Liver (tissue), 3 donors: ENCODE measurements at regions not wholly inside any gene's neighbourhood (a gene's known extent, or its start where the extent isn't known, plus 50 kb on each side); places are given as distances from the start of the nearest gene placed in this dataset.

ENCODE experiments used
- ATF3 ChIP-seq: IDR thresholded peaks from 2 replicates; pipeline ENCODE4 v1.6.1; 2016; ENCODE audit warnings: antibody characterized with exemption
- CTCF ChIP-seq: fragments of 150-350 bp; IDR thresholded peaks from 2 replicates; pipeline ENCODE4 v1.5.1; 2017; ENCODE audit warnings: improper control_type of control experiment, low read depth, low read length; ENCODE audit not compliant: missing input control
- EGR1 ChIP-seq, 2 donors: IDR thresholded peaks; 2 replicates each; pipeline ENCODE4 v1.6.1; 2016 to 2018; ENCODE audit warnings: antibody characterized with exemption in 2 of 2, low read depth in 2 of 2
- GABPA ChIP-seq, 2 donors: IDR thresholded peaks in 1 of 2; conservative IDR thresholded peaks in 1 of 2; 2 replicates each; pipeline ENCODE4 v1.6.1; 2016; ENCODE audit warnings: antibody characterized with exemption in 2 of 2, mild to moderate bottlenecking in 1 of 2, moderate library complexity in 1 of 2
- HNF4G ChIP-seq: IDR thresholded peaks from 2 replicates; pipeline ENCODE4 v1.6.1; 2016; ENCODE audit warnings: antibody characterized with exemption
- MAX ChIP-seq: IDR thresholded peaks from 2 replicates; pipeline ENCODE4 v1.6.1; 2016; ENCODE audit warnings: antibody characterized with exemption
- NR2F2 ChIP-seq: IDR thresholded peaks from 2 replicates; pipeline ENCODE4 v1.6.1; 2016; ENCODE audit warnings: antibody characterized with exemption
- RAD21 ChIP-seq, 2 donors: IDR thresholded peaks; 2 replicates each; pipeline ENCODE4 v1.6.1; 2016; ENCODE audit warnings: antibody characterized with exemption in 2 of 2, mild to moderate bottlenecking in 2 of 2
- REST ChIP-seq: IDR thresholded peaks from 2 replicates; pipeline ENCODE4 v1.6.1; 2016; ENCODE audit warnings: antibody characterized with exemption, mild to moderate bottlenecking
- RXRA ChIP-seq, 2 donors: IDR thresholded peaks; 2 replicates each; pipeline ENCODE4 v1.6.1; 2017 to 2018; ENCODE audit warnings: antibody characterized with exemption in 2 of 2, mild to moderate bottlenecking in 1 of 2
- SP1 ChIP-seq: IDR thresholded peaks from 2 replicates; pipeline ENCODE4 v1.6.1; 2018; ENCODE audit warnings: antibody characterized with exemption, mild to moderate bottlenecking
- YY1 ChIP-seq: IDR thresholded peaks from 2 replicates; pipeline ENCODE4 v1.6.1; 2016; ENCODE audit warnings: antibody characterized with exemption, mild to moderate bottlenecking
- ZBTB33 ChIP-seq: IDR thresholded peaks from 2 replicates; pipeline ENCODE4 v1.6.1; 2016; ENCODE audit warnings: antibody characterized with exemption
- donor health status: healthy.
- donor health status: healthy.

- TF ChIP-seq RAD21 (IDR thresholded peaks at IDR 0.05) (no peak), EGR1 (IDR thresholded peaks at IDR 0.05; ENCODE audit: low read depth in 2 of 2) (no peak), CTCF (no peak), REST (no peak), ZBTB33 (no peak), HNF4G (no peak), GABPA (IDR thresholded peaks at IDR 0.05 in 1 of 2, conservative IDR thresholded peaks at IDR 0.05 in 1 of 2) (no peak), RXRA (IDR thresholded peaks at IDR 0.05) (no peak), YY1 (no peak), MAX (no peak), ATF3 (no peak), SP1 (no peak), NR2F2 (no peak)
These were observed 768.6 kb downstream of the UQCRFS1 start for GRCh38 chr19:28444362-28444761.
